Naive thymus-derived CD4-positive, alpha-beta T cell (primary cell): ENCODE measurements at regions not wholly inside any gene's neighbourhood (a gene's known extent, or its start where the extent isn't known, plus 50 kb on each side); places are given as distances from the start of the nearest gene placed in this dataset.

Experiments
- ATAC-seq: fragments of 150-1000 bp; cut with Tn5 transposase; 2 replicates; pipeline ENCODE4 v1.10.0; 2021; ENCODE audit warnings: mild to moderate bottlenecking, moderate library complexity
- CTCF ChIA-PET: fragments of 350-600 bp; sonication (Branson Sonifier 250); formaldehyde crosslinking; loops from one replicate; lab custom pipeline; 2021; ENCODE audit warnings: antibody characterized with exemption; lab: Charles Lee
- POLR2A ChIA-PET: fragments of 350-600 bp; sonication (Branson Sonifier 250); formaldehyde crosslinking; loops from one replicate; lab custom pipeline; 2021; ENCODE audit warnings: antibody characterized with exemption, inconsistent platforms; lab: Charles Lee
- DNase-seq, 9 donors: peaks; one replicate each; pipeline versions ENCODE4 v3.0.0 to v3.0.0-alpha.2; 2020 to 2022; ENCODE audit warnings: mixed read lengths in 1 of 9
- H3K27ac ChIP-seq: one replicate; pipeline ENCODE4 v1.7.0; 2013; ENCODE audit warnings: mild to moderate bottlenecking, low read depth, low read length, moderate library complexity
- H3K27me3 ChIP-seq, 2 donors: one replicate each; pipeline ENCODE4 v1.7.0; 2013; ENCODE audit warnings: low read length in 2 of 2, mild to moderate bottlenecking in 2 of 2, moderate library complexity in 2 of 2; ENCODE audit not compliant: control insufficient read depth in 2 of 2, insufficient read depth in 2 of 2
- H3K36me3 ChIP-seq, 3 experiments: 1 replicate in 2 of 3; 2 replicates in 1 of 3; pipeline ENCODE4 v1.7.0; 2013; ENCODE audit warnings: low read length in 3 of 3, mild to moderate bottlenecking in 3 of 3, moderate library complexity in 1 of 3; ENCODE audit not compliant: insufficient read depth in 3 of 3, control insufficient read depth in 2 of 3
- H3K4me1 ChIP-seq, 2 donors: one replicate each; pipeline ENCODE4 v1.7.0; 2013; ENCODE audit warnings: low read length in 2 of 2, mild to moderate bottlenecking in 2 of 2, moderate library complexity in 1 of 2; ENCODE audit not compliant: control insufficient read depth in 2 of 2, insufficient read depth in 2 of 2
- H3K4me3 ChIP-seq: 2 replicates; pipeline ENCODE4 v1.7.0; 2013; ENCODE audit warnings: mild to moderate bottlenecking, low read length
- H3K9me3 ChIP-seq, 3 experiments: 1 replicate in 2 of 3; 2 replicates in 1 of 3; pipeline ENCODE4 v1.7.0; 2013; ENCODE audit warnings: low read length in 3 of 3; ENCODE audit not compliant: control insufficient read depth in 2 of 3
- H3K27ac Mint-ChIP-seq, 9 donors: one replicate each; pipeline ENCODE4 v1.8.0; 2020 to 2022; ENCODE audit warnings: mixed read lengths in 9 of 9, mild to moderate bottlenecking in 8 of 9, moderate library complexity in 5 of 9, inconsistent platforms in 2 of 9
- H3K27me3 Mint-ChIP-seq, 5 donors: one replicate each; pipeline ENCODE4 v1.8.0; 2021 to 2022; ENCODE audit warnings: mixed read lengths in 5 of 5, mild to moderate bottlenecking in 1 of 5
- H3K36me3 Mint-ChIP-seq, 5 donors: one replicate each; pipeline ENCODE4 v1.8.0; 2020 to 2022; ENCODE audit warnings: mixed read lengths in 5 of 5, mild to moderate bottlenecking in 3 of 5, inconsistent platforms in 1 of 5
- H3K4me1 Mint-ChIP-seq, 7 donors: one replicate each; pipeline ENCODE4 v1.8.0; 2020 to 2022; ENCODE audit warnings: mixed read lengths in 7 of 7, mild to moderate bottlenecking in 3 of 7, inconsistent platforms in 1 of 7
- H3K4me3 Mint-ChIP-seq, 10 donors: one replicate each; pipeline ENCODE4 v1.8.0; 2020 to 2022; ENCODE audit warnings: mild to moderate bottlenecking in 10 of 10, mixed read lengths in 10 of 10, moderate library complexity in 6 of 10, inconsistent platforms in 2 of 10
- H3K9me3 Mint-ChIP-seq, 11 donors: one replicate each; pipeline ENCODE4 v1.8.0; 2020 to 2022; ENCODE audit warnings: mixed read lengths in 11 of 11, mild to moderate bottlenecking in 4 of 11, inconsistent platforms in 1 of 11, moderate library complexity in 1 of 11
- intact Hi-C, 2 donors: fragments of 100-400 bp; cut with micrococcal nuclease; formaldehyde crosslinking; loops; one replicate each; pipeline ENCODE4 v1.15.1; 2023

DNA sequence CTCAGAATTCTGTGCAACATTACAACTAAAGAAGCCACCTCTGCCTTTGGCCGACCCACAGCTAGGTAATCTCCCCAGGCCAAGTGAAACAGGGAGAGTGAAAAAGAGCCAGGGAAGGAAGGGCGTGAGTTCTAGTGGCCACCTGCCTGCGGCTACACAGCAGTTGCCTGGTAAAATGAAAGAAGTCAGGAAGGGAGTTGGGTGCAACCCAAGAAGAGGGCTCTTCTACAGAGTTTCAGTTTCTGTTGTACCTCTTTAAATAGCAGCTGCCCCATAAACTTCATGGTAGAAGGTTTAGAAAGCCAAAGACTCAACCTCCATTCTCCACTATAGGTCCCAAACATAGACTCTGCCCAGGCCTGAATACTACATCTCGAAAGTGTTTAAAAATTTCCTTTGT lies 76.2 kb upstream of the TMEM168 start:
- Histone ChIP-seq H3K27me3 (no peaks in the 10 kb centered on the region), H3K4me3 (no peak overlapping the region), H3K9me3 (no peaks in the 10 kb centered on the region), H3K4me1 (no peaks in the 10 kb centered on the region), H3K27ac (no peak overlapping the region), H3K36me3 (no peaks in the 10 kb centered on the region)
- Mint-ChIP-seq H3K27ac (peak overlapping the region in 1 of 9 donors; percentile 3), H3K27me3 (no peaks in the 10 kb centered on the region), H3K4me3 (peak overlapping the region in 1 of 10 donors; percentile 37), H3K9me3 (peaks cover 0 to 10% (median 0%) of the 10 kb centered on the region in 11 donors), H3K36me3 (peaks cover 3 to 48% (median 27%) of the 10 kb centered on the region in 5 donors), H3K4me1 (peaks cover 11 to 30% (median 24%) of the 10 kb centered on the region in 7 donors)
- DNase-seq (no peak), ATAC-seq (no peak)
- intact Hi-C loops, result no loop called here
- ChIA-PET POLR2A (no interaction called here), CTCF (no interaction called here)

DNA sequence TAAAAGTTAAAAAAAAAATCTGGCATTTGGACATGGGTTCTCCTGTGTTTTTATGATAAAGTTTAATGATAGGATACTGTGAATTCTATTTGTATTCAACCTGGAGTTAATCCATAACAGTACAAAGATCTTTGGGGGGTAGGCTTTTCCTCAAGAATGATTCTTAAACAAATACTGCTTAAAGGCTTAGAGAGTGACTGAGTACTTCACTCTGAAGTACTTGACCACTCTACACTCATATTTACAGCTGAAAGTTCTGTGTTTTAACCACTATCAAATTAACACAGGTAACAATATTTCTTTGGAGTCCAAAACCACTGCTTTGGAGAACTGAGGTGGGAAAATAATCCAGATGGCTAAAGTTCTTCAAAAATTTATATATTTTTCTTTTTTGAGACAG lies 74.2 kb upstream of the TMEM168 start:
- peaks cover 0 to 10% (median 0%) of the 10 kb centered on the region in 11 donors for H3K9me3 Mint-ChIP-seq

DNA sequence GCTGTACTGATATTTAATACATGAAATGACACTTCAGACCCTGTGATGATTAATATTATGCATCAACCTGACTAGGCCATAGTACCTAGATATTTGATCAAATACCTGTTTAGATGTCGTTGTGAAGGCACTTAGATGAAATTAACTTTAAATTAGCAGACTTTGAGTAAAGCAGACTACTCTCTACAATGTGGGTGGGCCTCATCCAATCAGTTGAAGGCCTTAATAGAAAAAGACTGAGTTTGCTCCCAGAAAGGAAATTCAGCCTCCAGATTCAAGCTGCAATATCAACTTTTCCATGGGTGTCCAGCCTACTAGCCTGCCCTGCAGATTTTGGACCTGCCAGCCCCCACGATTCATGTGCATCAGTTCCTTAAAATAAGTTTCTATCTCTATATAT lies 68.6 kb upstream of the TMEM168 start:
- Histone ChIP-seq H3K4me3 (no peak overlapping the region), H3K27ac (no peak overlapping the region), H3K9me3 (no peaks in the 10 kb centered on the region), H3K36me3 (no peaks in the 10 kb centered on the region), H3K27me3 (no peaks in the 10 kb centered on the region), H3K4me1 (no peaks in the 10 kb centered on the region)
- Mint-ChIP-seq H3K4me3 (no peak overlapping the region), H3K27me3 (no peaks in the 10 kb centered on the region), H3K4me1 (peaks cover 0 to 6% (median 0%) of the 10 kb centered on the region in 7 donors), H3K36me3 (peaks cover under 1 to 33% (median 27%) of the 10 kb centered on the region in 5 donors), H3K9me3 (peaks cover 0 to 7% (median 0%) of the 10 kb centered on the region in 11 donors), H3K27ac (no peak overlapping the region)
- DNase-seq, result no peak
- ATAC-seq, result no peak
- CTCF ChIA-PET, result no interaction called here
- POLR2A ChIA-PET, result no interaction called here
- intact Hi-C loops, result no loop called here

More for the DNA sequence above, 74.2 kb upstream of the TMEM168 start:
- no peaks in the 10 kb centered on the region for H3K27me3 ChIP-seq
- no peaks in the 10 kb centered on the region for H3K9me3 ChIP-seq
- intact Hi-C loops, result no loop called here
- no peaks in the 10 kb centered on the region for H3K27me3 Mint-ChIP-seq
- ChIA-PET CTCF (no interaction called here), POLR2A (no interaction called here)
- no peak overlapping the region for H3K4me3 Mint-ChIP-seq
- H3K27ac ChIP-seq, result no peak overlapping the region
- H3K36me3 Mint-ChIP-seq, result peaks cover 3 to 44% (median 31%) of the 10 kb centered on the region in 5 donors
- no peaks in the 10 kb centered on the region for H3K4me1 ChIP-seq
- no peak overlapping the region for H3K27ac Mint-ChIP-seq
- ATAC-seq (no peak), DNase-seq (no peak)
- no peak overlapping the region for H3K4me3 ChIP-seq
- peaks cover 4 to 17% (median 11%) of the 10 kb centered on the region in 7 donors for H3K4me1 Mint-ChIP-seq
- H3K36me3 ChIP-seq, result no peaks in the 10 kb centered on the region

DNA sequence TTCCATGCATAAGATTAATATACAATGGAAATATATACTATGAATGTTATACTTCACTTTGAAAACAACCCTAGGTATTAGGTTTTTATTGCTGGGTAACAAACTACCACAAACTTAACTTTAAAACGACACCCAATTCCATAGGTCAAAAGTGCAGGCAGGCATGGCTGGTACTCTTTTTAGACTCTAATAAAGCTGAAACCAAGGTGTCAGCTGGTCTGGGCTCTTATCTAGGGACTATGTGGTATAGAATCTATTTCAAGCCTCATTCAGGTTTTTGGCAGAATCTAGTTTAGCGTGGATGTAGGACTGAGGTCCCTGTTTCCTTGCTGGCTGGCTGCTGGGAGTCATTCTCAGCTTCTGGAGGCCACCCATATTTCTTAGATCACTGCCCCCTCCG lies 65.0 kb upstream of the TMEM168 start:
- no peak overlapping the region for H3K4me3 Mint-ChIP-seq
- peaks cover 0 to 8% (median 3%) of the 10 kb centered on the region in 7 donors for H3K4me1 Mint-ChIP-seq
- no peak overlapping the region for H3K27ac ChIP-seq
- H3K4me3 ChIP-seq, result no peak overlapping the region
- no peak overlapping the region for H3K27ac Mint-ChIP-seq
- no peaks in the 10 kb centered on the region for H3K36me3 ChIP-seq
- no peaks in the 10 kb centered on the region for H3K27me3 ChIP-seq
- peaks cover 0 to 3% (median 0%) of the 10 kb centered on the region in 11 donors for H3K9me3 Mint-ChIP-seq
- ChIA-PET POLR2A (no interaction called here), CTCF (no interaction called here)
- intact Hi-C loops, result no loop called here
- no peak for ATAC-seq
- H3K36me3 Mint-ChIP-seq, result peaks cover 2 to 43% (median 41%) of the 10 kb centered on the region in 5 donors
- DNase-seq, result no peak
- no peaks in the 10 kb centered on the region for H3K27me3 Mint-ChIP-seq
- no peaks in the 10 kb centered on the region for H3K4me1 ChIP-seq
- no peaks in the 10 kb centered on the region for H3K9me3 ChIP-seq

DNA sequence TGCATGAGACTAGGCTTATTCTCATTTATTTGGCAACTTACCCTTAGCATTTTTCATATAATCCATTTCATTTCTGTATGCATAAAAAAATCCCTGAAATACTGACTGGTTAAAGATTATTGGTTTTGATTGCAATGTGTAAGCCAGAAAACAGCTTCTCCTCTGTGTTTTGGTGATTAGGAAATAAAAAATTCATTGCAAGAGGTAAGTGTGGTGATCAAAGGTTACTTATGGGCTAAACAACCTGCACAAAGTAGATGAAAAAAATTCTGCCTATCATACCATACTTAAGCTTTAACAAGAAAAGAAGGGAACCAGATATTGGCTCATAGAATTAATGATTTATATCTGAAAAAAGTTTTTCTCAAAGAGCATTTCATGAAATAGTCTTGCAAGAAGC lies 64.0 kb upstream of the TMEM168 start:
- POLR2A ChIA-PET, result no interaction called here
- Histone ChIP-seq H3K4me1 (no peaks in the 10 kb centered on the region), H3K27ac (no peak overlapping the region), H3K4me3 (no peak overlapping the region), H3K27me3 (no peaks in the 10 kb centered on the region), H3K9me3 (no peaks in the 10 kb centered on the region), H3K36me3 (no peaks in the 10 kb centered on the region)
- CTCF ChIA-PET, result no interaction called here
- H3K36me3 Mint-ChIP-seq, result peaks cover 5 to 49% (median 43%) of the 10 kb centered on the region in 5 donors
- H3K4me1 Mint-ChIP-seq, result peaks cover 0 to 12% (median 5%) of the 10 kb centered on the region in 7 donors
- H3K4me3 Mint-ChIP-seq, result no peak overlapping the region
- ATAC-seq (no peak), DNase-seq (no peak)
- intact Hi-C loops, result no loop called here
- H3K27ac Mint-ChIP-seq, result no peak overlapping the region
- peaks cover 0 to 3% (median 0%) of the 10 kb centered on the region in 11 donors for H3K9me3 Mint-ChIP-seq
- no peaks in the 10 kb centered on the region for H3K27me3 Mint-ChIP-seq

DNA sequence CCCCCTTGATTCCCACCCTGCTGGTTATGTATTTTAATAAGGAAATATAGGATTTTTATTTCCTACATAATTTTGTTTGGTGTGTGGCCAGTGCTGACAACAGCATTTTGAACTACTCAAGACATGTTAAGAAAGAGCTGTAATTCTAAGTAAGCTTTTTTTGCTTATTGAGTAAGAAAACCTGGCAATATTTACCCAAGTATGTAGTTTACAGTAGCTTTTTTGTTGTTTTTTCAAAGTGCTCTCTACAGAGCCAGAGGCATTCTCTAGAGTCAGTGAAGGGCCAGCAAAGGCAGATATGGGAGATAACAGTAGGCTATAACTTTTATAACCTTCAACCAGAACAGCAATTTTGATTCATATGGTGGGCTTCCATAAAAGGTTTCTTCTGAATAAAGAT lies 63.2 kb upstream of the TMEM168 start:
- Mint-ChIP-seq H3K27me3 (no peaks in the 10 kb centered on the region), H3K4me1 (peaks cover 0 to 14% (median 5%) of the 10 kb centered on the region in 7 donors), H3K27ac (no peak overlapping the region), H3K9me3 (peaks cover 0 to 3% (median 0%) of the 10 kb centered on the region in 11 donors), H3K4me3 (no peak overlapping the region), H3K36me3 (peaks cover 6 to 51% (median 44%) of the 10 kb centered on the region in 5 donors)
- no peak overlapping the region for H3K27ac ChIP-seq
- H3K4me3 ChIP-seq, result no peak overlapping the region
- H3K27me3 ChIP-seq, result no peaks in the 10 kb centered on the region
- intact Hi-C loops, result no loop called here
- DNase-seq (no peak), ATAC-seq (no peak)
- no peaks in the 10 kb centered on the region for H3K9me3 ChIP-seq
- H3K36me3 ChIP-seq, result no peaks in the 10 kb centered on the region
- H3K4me1 ChIP-seq, result no peaks in the 10 kb centered on the region
- POLR2A ChIA-PET, result no interaction called here
- CTCF ChIA-PET, result no interaction called here

DNA sequence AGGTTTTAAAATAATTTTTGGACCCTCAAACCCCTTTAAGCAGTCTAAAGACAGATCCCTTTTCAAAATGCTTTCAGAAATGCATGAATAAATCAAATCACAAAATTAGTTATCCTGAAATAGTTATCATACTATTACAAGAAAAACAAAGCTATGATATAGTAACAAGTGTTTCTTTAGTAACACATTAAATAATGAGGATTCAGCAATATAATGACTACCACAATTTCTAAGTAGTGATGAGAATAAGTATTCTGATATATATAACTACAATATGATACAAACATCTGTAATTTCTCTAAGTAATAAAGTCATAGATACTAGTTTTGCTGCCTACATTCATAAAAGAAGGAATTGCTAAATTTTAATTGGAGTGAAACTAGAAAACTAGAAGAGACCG lies 53.0 kb upstream of the TMEM168 start:
- no peak overlapping the region for H3K27ac ChIP-seq
- no peaks in the 10 kb centered on the region for H3K9me3 ChIP-seq
- H3K27me3 ChIP-seq, result no peaks in the 10 kb centered on the region
- H3K4me1 ChIP-seq, result no peaks in the 10 kb centered on the region
- H3K4me3 ChIP-seq, result no peak overlapping the region
- Mint-ChIP-seq H3K4me1 (peaks cover 0 to 43% (median 33%) of the 10 kb centered on the region in 7 donors), H3K27me3 (no peaks in the 10 kb centered on the region), H3K9me3 (peaks cover 0 to 5% (median 0%) of the 10 kb centered on the region in 11 donors), H3K27ac (peak overlapping the region in 1 of 9 donors; percentile 8), H3K4me3 (no peak overlapping the region), H3K36me3 (peaks cover 2 to 60% (median 33%) of the 10 kb centered on the region in 5 donors)
- CTCF ChIA-PET, result no interaction called here
- DNase-seq (no peak), ATAC-seq (no peak)
- intact Hi-C loops, result no loop called here
- POLR2A ChIA-PET, result no interaction called here
- H3K36me3 ChIP-seq, result no peaks in the 10 kb centered on the region
